ENCODE measurements at regions not wholly inside any gene's neighbourhood (a gene's known extent, or its start where the extent isn't known, plus 50 kb on each side); places are given as distances from the start of the nearest gene placed in this dataset.
"Not testable (repeated sequence)": the region's sequence is repeated elsewhere in the genome, so short reads cannot be mapped to it uniquely, and the experiment has no call there.

GRCh38 chr12:74393272-74393671, 144.4 kb upstream of the ATXN7L3B start:
- TF ChIP-seq SUZ12 (IDR thresholded peaks at IDR 0.05; ENCODE audit: extremely low read depth, insufficient read depth, insufficient read length) (no peak), ZNF274 (IDR thresholded peaks at IDR 0.05; ENCODE audit: low read depth, low read length) (no peak), YY1 (IDR thresholded peaks at IDR 0.05; ENCODE audit: insufficient read depth, insufficient read length) (no peak)

DNA sequence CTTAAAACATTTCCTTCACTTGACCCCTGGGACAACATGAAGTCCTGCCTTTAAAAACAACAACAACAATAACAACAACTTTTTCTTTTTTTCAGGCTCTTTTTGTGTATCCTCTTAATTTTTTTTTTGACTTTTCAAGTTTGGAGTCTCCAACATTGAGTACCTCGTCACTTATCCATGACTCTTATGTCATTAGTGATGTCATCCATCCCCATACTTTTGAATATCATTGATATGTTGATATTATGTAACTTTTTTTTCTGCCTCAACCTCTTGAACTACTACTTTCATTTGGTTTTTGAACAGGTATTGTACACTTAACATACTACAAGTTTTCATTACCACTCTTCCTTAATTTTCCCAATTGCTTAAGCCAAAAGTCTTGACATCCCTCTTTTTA, 143.0 kb upstream of the ATXN7L3B start:
- no peak overlapping the region for H3K4me3 ChIP-seq (ENCODE audit: insufficient read length, low read depth)
- no peaks in the 10 kb centered on the region for H3K36me3 ChIP-seq (ENCODE audit: insufficient read depth, insufficient read length, low read length)
- TF ChIP-seq YY1 (IDR thresholded peaks at IDR 0.05; ENCODE audit: insufficient read depth, insufficient read length) (no peak), ZNF274 (IDR thresholded peaks at IDR 0.05; ENCODE audit: low read depth, low read length) (no peak), SUZ12 (IDR thresholded peaks at IDR 0.05; ENCODE audit: extremely low read depth, insufficient read depth, insufficient read length) (no peak)
- DNase-seq (ENCODE audit: low read depth, low spot score) = no peak
- H3K4me1 ChIP-seq (ENCODE audit: insufficient read depth, insufficient read length) = no peaks in the 10 kb centered on the region
- H3K9ac ChIP-seq (ENCODE audit: insufficient read length, low read depth) = no peak overlapping the region
- H3K27me3 ChIP-seq (ENCODE audit: insufficient read depth, insufficient read length) = no peaks in the 10 kb centered on the region
- H3K9me3 ChIP-seq (ENCODE audit: insufficient read depth, low read length) = no peaks in the 10 kb centered on the region; the same call in 1 of the 2 replicates

More at GRCh38 chr12:74393272-74393671, 144.4 kb upstream of the ATXN7L3B start:
- no peak overlapping the region for H3K9ac ChIP-seq (ENCODE audit: insufficient read length, low read depth)
- no peaks in the 10 kb centered on the region for H3K36me3 ChIP-seq (ENCODE audit: insufficient read depth, insufficient read length, low read length)
- DNase-seq (ENCODE audit: low read depth, low spot score) = no peak
- no peaks in the 10 kb centered on the region for H3K4me1 ChIP-seq (ENCODE audit: insufficient read depth, insufficient read length)
- H3K27me3 ChIP-seq (ENCODE audit: insufficient read depth, insufficient read length) = no peaks in the 10 kb centered on the region
- H3K4me3 ChIP-seq (ENCODE audit: insufficient read length, low read depth) = no peak overlapping the region
- no peaks in the 10 kb centered on the region; the same call in 1 of the 2 replicates for H3K9me3 ChIP-seq (ENCODE audit: insufficient read depth, low read length)

DNA sequence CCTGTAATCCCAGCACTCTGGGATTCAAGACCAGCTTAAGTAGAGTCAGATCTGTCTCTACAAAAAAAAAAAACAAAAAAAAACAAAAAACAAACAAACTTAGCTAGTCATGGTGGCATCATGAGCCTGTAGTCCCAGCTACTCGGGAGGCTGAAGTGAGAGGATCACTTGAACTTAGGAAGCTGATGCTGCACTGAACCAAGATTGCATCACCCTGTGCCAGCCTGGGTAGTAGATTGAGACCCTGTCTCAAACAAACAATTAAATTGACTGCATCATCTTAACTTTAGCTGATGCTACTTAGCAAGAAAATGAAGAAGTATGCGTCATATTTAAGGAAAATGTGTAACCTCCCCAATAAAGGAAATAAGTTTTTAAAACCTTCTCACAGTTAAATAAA, 136.6 kb upstream of the ATXN7L3B start:
- no peak for DNase-seq (ENCODE audit: low read depth, low spot score)
- no peaks in the 10 kb centered on the region for H3K36me3 ChIP-seq (ENCODE audit: insufficient read depth, insufficient read length, low read length)

DNA sequence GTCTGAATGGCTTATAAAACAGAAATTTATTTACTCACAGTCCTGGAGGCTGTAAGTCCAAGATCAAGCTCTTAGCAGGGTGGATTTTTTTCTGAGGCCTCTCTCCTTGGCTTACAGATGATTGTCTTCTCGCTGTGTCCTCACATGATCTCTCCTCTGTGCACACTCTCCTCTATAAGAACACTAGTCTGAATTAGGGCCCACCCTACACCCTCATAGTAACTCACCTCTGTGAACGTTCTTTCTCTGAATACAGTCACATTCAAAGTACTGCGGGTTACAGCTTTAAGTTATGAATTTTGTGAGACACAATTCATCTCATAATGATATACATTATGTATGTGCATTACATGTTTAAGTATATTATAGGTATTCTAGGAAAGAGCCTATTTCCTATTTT, 135.7 kb upstream of the ATXN7L3B start:
- no peaks in the 10 kb centered on the region for H3K27me3 ChIP-seq (ENCODE audit: insufficient read depth, insufficient read length)
- TF ChIP-seq ZNF274 (IDR thresholded peaks at IDR 0.05; ENCODE audit: low read depth, low read length) = no peak
- TF ChIP-seq YY1 (IDR thresholded peaks at IDR 0.05; ENCODE audit: insufficient read depth, insufficient read length) = no peak
- TF ChIP-seq SUZ12 (IDR thresholded peaks at IDR 0.05; ENCODE audit: extremely low read depth, insufficient read depth, insufficient read length) = no peak
- H3K4me3 ChIP-seq (ENCODE audit: insufficient read length, low read depth) = no peak overlapping the region

More for the DNA sequence above, 136.6 kb upstream of the ATXN7L3B start:
- Histone ChIP-seq H3K4me1 (ENCODE audit: insufficient read depth, insufficient read length) (no peaks in the 10 kb centered on the region), H3K4me3 (ENCODE audit: insufficient read length, low read depth) (no peak overlapping the region), H3K9ac (ENCODE audit: insufficient read length, low read depth) (no peak overlapping the region), H3K27me3 (ENCODE audit: insufficient read depth, insufficient read length) (no peaks in the 10 kb centered on the region), H3K9me3 (ENCODE audit: insufficient read depth, low read length) (no peaks in the 10 kb centered on the region)
- TF ChIP-seq ZNF274 (IDR thresholded peaks at IDR 0.05; ENCODE audit: low read depth, low read length) (no peak), YY1 (IDR thresholded peaks at IDR 0.05; ENCODE audit: insufficient read depth, insufficient read length) (no peak), SUZ12 (IDR thresholded peaks at IDR 0.05; ENCODE audit: extremely low read depth, insufficient read depth, insufficient read length) (no peak)

DNA sequence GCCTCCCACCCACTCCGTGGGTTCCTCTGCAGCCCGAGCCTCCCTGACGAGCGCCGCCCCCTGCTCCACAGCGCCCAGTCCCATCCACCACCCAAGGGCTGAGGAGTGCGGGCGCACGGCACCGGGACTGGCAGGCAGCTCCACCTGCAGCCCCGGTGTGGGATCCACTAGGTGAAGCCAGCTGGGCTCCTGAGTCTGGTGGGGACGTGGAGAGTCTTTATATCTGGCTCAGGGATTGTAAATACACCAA, 134.5 kb upstream of the ATXN7L3B start:
- DNase-seq (ENCODE audit: low read depth, low spot score); H3K36me3 ChIP-seq (ENCODE audit: insufficient read depth, insufficient read length, low read length); H3K4me1 ChIP-seq (ENCODE audit: insufficient read depth, insufficient read length); H3K9ac ChIP-seq (ENCODE audit: insufficient read length, low read depth); H3K9me3 ChIP-seq (ENCODE audit: insufficient read depth, low read length); H3K27me3 ChIP-seq (ENCODE audit: insufficient read depth, insufficient read length); H3K4me3 ChIP-seq (ENCODE audit: insufficient read length, low read depth): not testable (repeated sequence)

More for the DNA sequence above, 135.7 kb upstream of the ATXN7L3B start:
- no peaks in the 10 kb centered on the region for H3K4me1 ChIP-seq (ENCODE audit: insufficient read depth, insufficient read length)
- no peaks in the 10 kb centered on the region for H3K36me3 ChIP-seq (ENCODE audit: insufficient read depth, insufficient read length, low read length)
- DNase-seq (ENCODE audit: low read depth, low spot score) = no peak
- no peaks in the 10 kb centered on the region for H3K9me3 ChIP-seq (ENCODE audit: insufficient read depth, low read length)
- H3K9ac ChIP-seq (ENCODE audit: insufficient read length, low read depth) = no peak overlapping the region

DNA sequence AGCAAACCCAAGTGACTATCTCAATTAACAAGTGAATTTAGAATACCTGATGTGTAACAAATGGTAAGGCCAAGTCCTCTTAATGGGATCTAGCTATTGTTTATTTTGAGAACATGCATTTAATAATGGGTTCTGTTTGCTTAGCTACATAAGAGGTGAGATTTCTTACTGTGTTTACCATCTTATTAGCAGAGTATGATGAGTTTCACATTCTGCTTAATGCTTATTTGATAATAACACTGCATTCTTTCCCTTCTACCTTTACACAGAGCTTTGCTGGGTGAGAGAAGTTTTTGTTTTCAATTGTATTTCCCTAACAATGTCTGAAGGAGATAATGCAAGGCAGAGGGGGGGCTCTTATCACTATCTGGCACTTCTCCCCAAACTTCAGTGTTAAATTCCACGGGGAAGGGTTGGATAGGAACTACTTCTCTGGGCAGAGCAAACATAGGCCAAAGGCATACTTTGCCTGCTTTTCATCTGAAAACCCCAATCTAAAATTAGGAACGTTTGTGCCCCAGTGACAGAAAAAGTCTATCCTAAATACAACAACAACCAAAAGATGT, 129.0 kb upstream of the ATXN7L3B start:
- H3K27me3 ChIP-seq (ENCODE audit: insufficient read depth, insufficient read length) = no peaks in the 10 kb centered on the region
- no peaks in the 10 kb centered on the region for H3K4me1 ChIP-seq (ENCODE audit: insufficient read depth, insufficient read length)
- H3K9ac ChIP-seq (ENCODE audit: insufficient read length, low read depth) = no peak overlapping the region
- no peak for DNase-seq (ENCODE audit: low read depth, low spot score)
- H3K4me3 ChIP-seq (ENCODE audit: insufficient read length, low read depth) = no peak overlapping the region
- no peak for TF ChIP-seq ZNF274 (IDR thresholded peaks at IDR 0.05; ENCODE audit: low read depth, low read length)
- TF ChIP-seq SUZ12 (IDR thresholded peaks at IDR 0.05; ENCODE audit: extremely low read depth, insufficient read depth, insufficient read length) = no peak
- no peak for TF ChIP-seq YY1 (IDR thresholded peaks at IDR 0.05; ENCODE audit: insufficient read depth, insufficient read length)
- H3K36me3 ChIP-seq (ENCODE audit: insufficient read depth, insufficient read length, low read length) = no peaks in the 10 kb centered on the region
- no peaks in the 10 kb centered on the region for H3K9me3 ChIP-seq (ENCODE audit: insufficient read depth, low read length)

DNA sequence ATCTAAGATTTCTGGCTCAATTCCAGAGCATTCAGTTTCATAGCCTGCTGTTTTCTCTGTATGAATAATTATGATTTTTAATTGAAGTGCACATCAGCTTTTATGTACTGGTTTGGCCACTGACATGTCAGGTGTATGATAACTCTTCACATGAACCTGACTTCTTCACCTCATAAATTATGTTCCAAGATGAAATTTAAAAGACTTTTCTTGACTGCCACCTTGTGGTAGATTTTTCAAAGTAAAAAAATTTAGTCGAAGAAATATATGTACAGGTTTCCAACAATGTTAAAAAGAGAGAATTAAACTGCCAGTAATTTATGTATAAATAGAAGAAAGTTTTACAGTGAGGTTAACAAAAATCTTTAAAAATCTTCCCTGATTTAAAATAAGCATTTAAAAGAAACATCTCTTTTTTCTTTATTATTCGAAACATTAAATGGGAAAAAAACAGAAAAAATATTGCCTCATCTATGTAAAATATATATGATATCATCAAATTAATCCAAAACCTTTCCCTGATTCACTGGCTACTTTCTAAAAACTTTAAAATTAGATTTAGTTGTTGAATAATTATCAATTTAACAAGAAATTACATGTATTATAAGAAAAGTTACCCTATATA, 124.9 kb upstream of the ATXN7L3B start:
- Histone ChIP-seq H3K9ac (ENCODE audit: insufficient read length, low read depth) (no peak overlapping the region), H3K27me3 (ENCODE audit: insufficient read depth, insufficient read length) (no peaks in the 10 kb centered on the region), H3K4me3 (ENCODE audit: insufficient read length, low read depth) (no peak overlapping the region), H3K9me3 (ENCODE audit: insufficient read depth, low read length) (no peaks in the 10 kb centered on the region), H3K36me3 (ENCODE audit: insufficient read depth, insufficient read length, low read length) (no peaks in the 10 kb centered on the region), H3K4me1 (ENCODE audit: insufficient read depth, insufficient read length) (no peaks in the 10 kb centered on the region)
- TF ChIP-seq YY1 (IDR thresholded peaks at IDR 0.05; ENCODE audit: insufficient read depth, insufficient read length) (no peak), SUZ12 (IDR thresholded peaks at IDR 0.05; ENCODE audit: extremely low read depth, insufficient read depth, insufficient read length) (no peak), ZNF274 (IDR thresholded peaks at IDR 0.05; ENCODE audit: low read depth, low read length) (no peak)
- DNase-seq (ENCODE audit: low read depth, low spot score) = no peak
